Fibroblast of peridontal ligament (primary cell): ENCODE measurements at regions not wholly inside any gene's neighbourhood (a gene's known extent, or its start where the extent isn't known, plus 50 kb on each side); places are given as distances from the start of the nearest gene placed in this dataset.

ENCODE experiments used
- DNase-seq: peaks from one replicate; pipeline ENCODE4 v3.0.0-alpha.2; 2010; ENCODE audit errors: extremely low read depth

- DNase-seq = no peak
These were observed 50.0 kb downstream of the PITPNM2 start for GRCh38 chr12:123100882-123101281.

GRCh38 chr12:123100450-123100849, 50.4 kb downstream of the PITPNM2 start:
- DNase-seq = no peak

GRCh38 chr12:123099560-123100192, 51.2 kb downstream of the PITPNM2 start:
- DNase-seq = no peak

- no peak for DNase-seq
These were observed 52.1 kb downstream of the PITPNM2 start for GRCh38 chr12:123098780-123099179.

GRCh38 chr12:123097561-123098084, 53.3 kb downstream of the PITPNM2 start:
- DNase-seq = no peak

GRCh38 chr12:123096741-123097140, 54.1 kb downstream of the PITPNM2 start:
- no peak for DNase-seq

GRCh38 chr12:123096182-123096581, 54.7 kb downstream of the PITPNM2 start:
- DNase-seq = no peak

GRCh38 chr12:123095078-123095881, 55.6 kb downstream of the PITPNM2 start:
- no peak for DNase-seq

DNA sequence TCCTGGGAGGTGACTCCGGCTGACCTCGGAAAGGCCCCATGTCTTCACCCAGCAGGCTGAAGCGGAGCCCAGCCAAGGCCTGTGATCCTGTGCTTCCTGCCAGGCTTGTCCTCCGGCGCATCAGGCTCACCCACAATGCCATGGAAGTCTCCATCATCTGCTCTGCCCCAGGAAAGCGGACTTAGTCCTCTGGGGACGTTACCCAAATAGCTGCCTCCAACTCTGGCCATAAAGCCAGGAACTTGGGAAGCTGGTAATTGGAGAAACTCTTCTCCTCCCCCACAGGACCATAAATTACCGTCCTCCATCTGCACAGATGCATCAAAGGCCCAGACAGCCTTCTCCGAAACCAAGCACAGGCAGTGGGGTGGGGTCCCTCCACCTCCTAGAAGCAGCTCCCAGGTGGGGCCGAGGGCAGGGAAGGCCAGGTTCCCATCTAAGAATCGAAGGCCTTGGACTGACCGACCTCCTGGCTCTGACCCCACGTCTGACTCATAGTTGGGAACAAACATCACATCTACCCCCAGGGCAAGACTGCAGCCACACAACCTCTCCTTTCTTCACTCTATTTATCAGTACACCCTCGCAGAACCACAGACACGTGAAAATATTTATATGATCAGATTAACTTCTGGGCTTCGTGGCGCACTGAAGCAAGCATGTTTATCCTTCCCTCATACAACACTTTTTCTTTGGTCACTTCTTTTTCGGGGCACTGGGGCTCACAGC, 56.4 kb downstream of the PITPNM2 start:
- DNase-seq = peak; percentile 70

DNA sequence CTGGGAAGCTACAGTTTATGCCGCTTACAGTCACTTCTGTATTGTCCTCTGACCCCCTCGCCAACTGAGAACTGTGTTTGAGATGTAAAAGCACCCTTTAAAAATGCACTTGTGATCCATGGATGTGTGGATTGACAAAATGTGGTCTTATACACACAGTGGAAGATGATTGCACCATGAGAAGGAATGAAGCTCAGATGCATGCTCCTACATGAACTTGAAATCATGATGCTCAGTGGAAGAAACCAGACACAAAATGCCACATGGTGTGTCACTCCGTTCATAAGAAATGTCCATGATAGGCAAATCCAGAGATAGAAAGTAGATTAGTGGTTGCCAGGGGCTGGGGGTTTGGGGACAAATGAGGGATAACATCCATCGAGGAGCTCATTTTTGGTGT, 58.0 kb downstream of the PITPNM2 start:
- DNase-seq = peak; percentile 12

DNA sequence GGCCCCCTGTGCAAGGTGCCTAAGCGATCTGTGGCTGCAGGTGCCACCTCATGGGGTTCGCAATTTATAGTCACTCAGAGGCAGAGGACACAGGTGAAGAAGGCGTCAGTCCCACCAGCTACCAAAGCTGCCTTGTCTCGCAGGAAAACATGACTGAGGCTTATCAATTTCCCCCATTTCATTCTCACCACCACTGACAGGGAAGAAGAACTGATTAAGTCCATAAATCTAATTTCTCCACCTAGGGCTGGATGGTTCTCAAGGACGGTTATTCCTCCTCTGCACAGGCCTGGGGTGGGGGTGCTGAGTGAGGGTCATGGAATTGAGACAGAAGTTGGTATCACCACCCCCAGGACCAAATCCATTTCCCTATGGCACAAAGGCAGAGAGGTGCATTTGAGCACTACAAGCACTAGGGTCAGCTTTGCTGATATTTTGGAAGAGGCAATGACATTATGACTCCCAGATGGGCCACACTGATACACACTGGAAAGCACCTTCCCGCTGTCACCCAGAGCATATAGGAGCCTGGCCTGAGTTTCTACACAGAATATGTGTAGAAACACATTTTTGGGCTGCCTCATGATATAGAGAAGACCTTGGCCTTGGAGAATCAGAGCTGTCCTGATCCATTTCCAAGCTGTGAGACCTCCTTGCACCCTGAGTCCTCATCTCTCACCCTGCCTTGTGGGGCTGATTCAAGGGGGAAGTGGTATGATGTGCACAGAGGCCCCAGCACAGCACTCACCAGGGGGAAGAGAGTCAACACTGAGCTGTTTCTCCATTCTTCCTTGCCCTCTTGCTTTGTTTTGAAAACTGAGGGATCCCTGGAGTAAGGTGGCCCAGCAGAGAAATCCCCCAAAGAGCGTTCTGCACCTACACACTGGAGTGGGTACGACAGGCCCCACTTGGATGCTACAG, 59.4 kb downstream of the PITPNM2 start:
- no peak for DNase-seq

GRCh38 chr12:123089631-123090353, 61.1 kb downstream of the PITPNM2 start:
- peak; percentile 96 for DNase-seq

- DNase-seq = no peak
These were observed 61.8 kb downstream of the PITPNM2 start for GRCh38 chr12:123089140-123089539.

- DNase-seq = peak; percentile 14
These were observed 65.0 kb downstream of the PITPNM2 start for GRCh38 chr12:123085730-123086487.

DNA sequence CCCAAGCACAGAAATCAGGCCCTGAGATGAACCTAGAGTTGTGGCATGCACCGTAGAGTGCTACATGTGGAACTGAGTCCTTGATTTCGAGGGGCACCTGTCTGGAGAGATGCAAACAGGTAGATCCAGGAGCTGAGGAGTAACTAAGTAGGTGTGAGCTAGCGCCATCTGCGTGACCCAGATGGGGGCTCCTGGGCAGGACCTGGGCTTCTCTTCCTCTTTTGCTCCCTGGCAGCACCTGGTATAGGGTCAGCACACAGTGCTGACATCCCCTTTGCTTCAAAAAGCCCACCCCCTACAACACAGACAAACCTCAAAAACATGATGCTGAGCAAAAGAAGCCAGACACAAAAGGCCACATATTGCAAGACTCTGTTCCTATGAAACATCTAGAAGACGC, 65.8 kb downstream of the PITPNM2 start:
- no peak for DNase-seq

DNA sequence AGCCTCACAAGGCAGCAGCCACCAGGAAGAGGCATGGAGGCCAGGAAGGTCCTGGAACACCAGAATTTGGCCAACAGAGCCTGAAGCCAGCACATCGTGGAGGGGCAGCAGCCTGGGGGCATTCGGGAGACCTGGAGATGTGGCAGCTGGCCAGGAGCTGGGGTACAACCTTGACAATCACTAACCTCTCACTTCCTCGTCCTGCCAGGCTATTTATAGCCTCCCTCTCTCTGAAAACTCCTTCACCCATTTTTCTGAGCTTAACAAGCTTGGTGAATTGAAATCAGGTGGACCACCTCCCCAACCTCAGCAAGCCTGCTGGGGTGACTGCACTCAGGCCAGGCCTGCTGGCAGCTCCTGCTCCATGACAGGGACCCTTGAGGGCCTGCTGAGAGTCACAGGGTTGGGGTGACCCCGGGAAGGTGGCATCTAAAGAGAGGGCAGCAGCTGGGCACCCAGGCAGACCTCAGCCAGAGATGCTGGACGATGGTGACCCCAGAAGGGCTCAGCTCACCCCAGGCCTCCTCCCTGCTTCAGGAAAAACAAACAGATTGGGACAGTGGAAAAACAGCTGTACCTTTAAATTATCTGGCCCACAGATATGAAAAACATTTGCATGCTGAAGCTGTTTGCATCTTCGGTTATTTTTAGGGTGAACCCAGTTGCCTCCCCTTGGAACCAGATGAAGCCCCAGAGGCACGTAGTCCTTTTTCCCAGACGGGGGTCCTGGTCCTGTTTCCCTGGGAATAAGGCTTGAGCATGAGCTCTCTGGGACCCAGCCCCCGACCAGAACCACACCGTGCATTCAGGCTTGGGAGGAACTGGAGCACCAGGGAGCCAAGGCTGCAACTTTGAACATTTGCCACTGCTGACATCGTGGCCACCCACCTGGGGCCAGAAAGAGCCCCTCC, 67.0 kb downstream of the PITPNM2 start:
- DNase-seq = no peak

- DNase-seq = no peak
These were observed 70.3 kb downstream of the PITPNM2 start for GRCh38 chr12:123080634-123081033.

DNA sequence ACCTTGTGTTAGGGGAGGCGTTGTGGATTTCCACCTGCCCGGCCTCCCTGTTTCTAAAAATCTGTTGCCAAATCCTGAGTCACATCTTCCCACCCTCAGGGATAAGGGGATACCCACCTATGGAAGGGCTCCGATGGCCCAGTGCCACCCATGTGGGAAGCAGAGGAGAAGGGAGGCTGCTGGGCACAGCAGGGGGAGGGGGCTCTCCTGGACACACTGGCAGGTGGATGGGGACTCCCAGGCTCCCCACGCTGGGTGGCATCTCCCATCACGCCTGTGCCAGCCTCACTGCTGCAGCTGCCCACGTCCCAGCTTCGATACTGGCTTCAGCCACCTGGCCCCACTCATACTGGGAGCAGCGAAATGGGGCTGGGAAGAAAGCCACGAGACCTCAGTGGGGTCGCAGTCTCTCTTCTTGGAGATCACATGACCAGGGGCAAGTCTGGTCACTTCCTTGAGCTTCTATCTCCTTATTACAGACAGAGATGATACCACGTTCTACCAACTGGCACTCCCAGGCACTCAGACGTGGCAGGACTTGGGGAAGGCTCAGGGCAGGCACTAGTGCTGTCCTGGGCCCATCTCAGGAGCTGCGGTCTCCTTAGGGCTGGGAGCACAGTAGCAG, 72.2 kb downstream of the PITPNM2 start:
- no peak for DNase-seq

DNA sequence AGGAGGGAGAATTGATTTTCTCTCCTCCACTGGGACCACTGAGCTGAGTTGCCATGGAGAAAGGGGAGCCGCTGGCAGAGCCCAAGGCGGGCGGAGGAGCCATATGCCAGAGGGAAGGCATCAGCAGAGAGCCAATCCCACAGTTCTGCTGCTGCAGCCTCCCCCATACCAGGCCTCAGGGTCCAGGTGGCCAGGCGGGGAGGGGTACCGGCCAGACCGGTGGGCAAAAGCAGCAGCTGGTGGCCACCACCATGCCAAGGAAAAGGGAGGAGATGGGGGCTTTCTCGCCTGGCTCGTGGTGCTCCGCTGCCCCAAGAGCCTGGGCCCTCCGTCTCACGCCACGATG, 72.8 kb downstream of the PITPNM2 start:
- DNase-seq = no peak
